ENCODE measurements at regions not wholly inside any gene's neighbourhood (a gene's known extent, or its start where the extent isn't known, plus 50 kb on each side); places are given as distances from the start of the nearest gene placed in this dataset.

DNA sequence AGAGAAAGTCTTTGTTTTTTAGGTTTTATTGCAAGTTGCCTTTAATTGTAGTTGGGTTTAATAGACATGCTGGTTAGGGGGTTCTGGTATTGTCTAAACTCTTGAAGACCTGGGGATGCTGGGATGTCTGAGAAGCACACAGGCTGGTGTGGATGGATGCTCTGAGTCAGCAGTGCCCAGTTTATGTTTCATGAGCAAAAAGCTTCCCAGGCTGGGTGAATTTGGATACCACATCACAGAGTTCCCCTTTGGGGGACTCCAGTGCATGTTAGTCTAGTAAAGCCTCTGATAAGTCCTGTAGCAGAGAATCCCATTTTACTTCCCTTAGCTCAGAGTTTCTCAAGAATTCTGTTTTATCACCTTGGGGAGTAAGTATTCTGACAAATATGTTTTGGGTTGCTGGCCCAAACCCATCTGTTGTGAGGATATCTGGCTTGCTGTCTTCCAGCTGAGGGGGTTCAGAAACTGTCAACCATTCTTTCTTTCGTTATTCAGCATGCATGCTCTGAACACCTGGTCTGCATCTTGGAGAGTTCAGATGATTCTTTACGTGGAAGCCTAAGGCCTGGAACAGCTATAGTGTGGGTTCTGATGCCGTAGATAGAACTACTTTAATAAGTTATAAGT lies 509.1 kb downstream of the VRK1 start:
- H3K27ac ChIP-seq (ENCODE audit: extremely low read length, insufficient read depth, low read length), result no peak overlapping the region
- BruUV-seq (replicated peaks), result no TSS peak
- no peaks in the 10 kb centered on the region for H3K36me3 ChIP-seq (replicated peaks in 1 of 2; ENCODE audit: control insufficient read depth in 1 of 2, insufficient read depth in 2 of 2, low read length in 2 of 2)
- H3K4me1 ChIP-seq (ENCODE audit: insufficient read depth, low read length), result no peaks in the 10 kb centered on the region
- ChIA-PET POLR2A (no interaction called here), CTCF (ENCODE audit: low intra/inter-chr PET ratio, low total read pairs) (no interaction called here)
- 20% methylated on average over 3 of the region's 3 CpGs for WGBS (ENCODE audit: low lambda C conversion rate)
- no peaks in the 10 kb centered on the region for H3K79me2 ChIP-seq (ENCODE audit: insufficient read depth, low read length)
- no peak overlapping the region for H2AFZ ChIP-seq (ENCODE audit: low read length)
- H3K9me3 ChIP-seq (ENCODE audit: low read length), result peaks cover 6% of the 10 kb centered on the region; the same call in 1 of the 2 replicates
- H4K20me1 ChIP-seq (ENCODE audit: insufficient read depth, low read length), result no peaks in the 10 kb centered on the region
- in situ Hi-C loops (cut with HindIII; ENCODE audit: extremely low pct_ligation_motif_present, low pct_unique_long_range_greater_than_20kb) (no loop called here), intact Hi-C loops (cut with micrococcal nuclease; ENCODE audit: unreplicated experiment) (no loop called here)
- H3K9ac ChIP-seq (ENCODE audit: insufficient read depth, low read depth, low read length), result no peak overlapping the region
- DNase-seq (ENCODE audit: low spot score) (no peak), ATAC-seq (no peak), FAIRE-seq (no peak)
- H3K4me2 ChIP-seq (ENCODE audit: low read depth, low read length), result no peak overlapping the region
- TF ChIP-seq ZNF879 (CRISPR knock-in tag; IDR thresholded peaks at IDR 0.05), result no peak
- H3K27me3 ChIP-seq (ENCODE audit: control insufficient read depth in 1 of 2, insufficient read depth in 2 of 2, low read length in 2 of 2), result no peaks in the 10 kb centered on the region
- no peak overlapping the region for H3K4me3 ChIP-seq (replicated peaks in 1 of 3; ENCODE audit: insufficient read depth in 1 of 3, low read depth in 2 of 3, low read length in 3 of 3)

DNA sequence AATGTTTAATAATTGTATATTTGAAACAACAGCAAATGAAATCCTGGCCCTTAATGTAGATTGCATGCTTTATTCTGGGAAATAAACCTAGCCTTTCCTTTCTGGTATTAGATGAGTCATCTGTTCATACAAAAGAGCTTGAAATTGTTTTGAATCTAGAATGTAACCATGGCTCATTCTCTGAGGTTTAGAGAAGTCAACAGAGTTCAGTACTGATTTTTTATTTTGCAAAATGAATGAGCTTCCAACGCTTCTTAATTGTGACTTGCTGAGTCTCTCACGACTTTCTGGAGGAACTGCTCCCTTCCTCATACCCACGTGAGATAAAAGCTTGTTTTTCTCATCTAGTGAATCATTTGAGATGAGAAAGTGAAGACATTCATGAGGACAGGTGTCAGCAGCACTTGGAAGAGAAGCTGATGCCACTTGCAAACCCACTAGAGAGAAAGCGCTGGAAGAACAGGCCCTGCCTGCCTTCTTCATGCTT lies 509.6 kb downstream of the VRK1 start:
- Histone ChIP-seq H3K4me1 (ENCODE audit: insufficient read depth, low read length) (no peaks in the 10 kb centered on the region), H4K20me1 (ENCODE audit: insufficient read depth, low read length) (no peaks in the 10 kb centered on the region), H3K79me2 (ENCODE audit: insufficient read depth, low read length) (no peaks in the 10 kb centered on the region), H3K36me3 (replicated peaks in 1 of 2; ENCODE audit: control insufficient read depth in 1 of 2, insufficient read depth in 2 of 2, low read length in 2 of 2) (no peaks in the 10 kb centered on the region), H3K9ac (ENCODE audit: insufficient read depth, low read depth, low read length) (no peak overlapping the region), H3K9me3 (ENCODE audit: low read length) (peaks cover 6% of the 10 kb centered on the region; the same call in 1 of the 2 replicates), H3K27ac (ENCODE audit: extremely low read length, insufficient read depth, low read length) (no peak overlapping the region), H3K4me3 (replicated peaks in 1 of 3; ENCODE audit: insufficient read depth in 1 of 3, low read depth in 2 of 3, low read length in 3 of 3) (no peak overlapping the region), H3K4me2 (ENCODE audit: low read depth, low read length) (no peak overlapping the region), H2AFZ (ENCODE audit: low read length) (no peak overlapping the region), H3K27me3 (ENCODE audit: control insufficient read depth in 1 of 2, insufficient read depth in 2 of 2, low read length in 2 of 2) (no peaks in the 10 kb centered on the region)
- POLR2A ChIA-PET, result no interaction called here
- no peak for TF ChIP-seq ZSCAN30 (CRISPR knock-in tag; IDR thresholded peaks at IDR 0.05)
- no peak for TF ChIP-seq ZNF547 (CRISPR knock-in tag; IDR thresholded peaks at IDR 0.05)
- in situ Hi-C loops (cut with HindIII; ENCODE audit: extremely low pct_ligation_motif_present, low pct_unique_long_range_greater_than_20kb) (no loop called here), intact Hi-C loops (cut with micrococcal nuclease; ENCODE audit: unreplicated experiment) (no loop called here)
- ATAC-seq (no peak), DNase-seq (ENCODE audit: low spot score) (no peak), FAIRE-seq (no peak)
- no TSS peak for BruUV-seq (replicated peaks)
- CTCF ChIA-PET (ENCODE audit: low intra/inter-chr PET ratio, low total read pairs), result no interaction called here
- WGBS (ENCODE audit: low lambda C conversion rate), result 18% methylated on average over 4 of the region's 4 CpGs

Measured in HepG2 (cell line).